ENCODE measurements at regions not wholly inside any gene's neighbourhood (a gene's known extent, or its start where the extent isn't known, plus 50 kb on each side); places are given as distances from the start of the nearest gene placed in this dataset.

GRCh38 chr9:73980754-73981153, 516.4 kb upstream of the RORB start:
- TF ChIP-seq CTCF (IDR thresholded peaks at IDR 0.05; ENCODE audit: low read depth, low read length, poor library complexity, severe bottlenecking) (no peak), EZH2phosphoT487 (IDR thresholded peaks at IDR 0.05; ENCODE audit: borderline replicate concordance, low read length) (no peak)

All from DOHH2 (cell line).